Type B pancreatic cell (in vitro differentiated cells): ENCODE measurements at regions not wholly inside any gene's neighbourhood (a gene's known extent, or its start where the extent isn't known, plus 50 kb on each side); places are given as distances from the start of the nearest gene placed in this dataset.

Experiments used
- DNase-seq: peaks from one replicate; pipeline ENCODE4 v3.0.0; 2021; ENCODE audit warnings: mixed read lengths; ENCODE audit not compliant: unreplicated experiment; ENCODE audit errors: extremely low spot score
- H3K27ac Mint-ChIP-seq: 2 replicates; pipeline ENCODE4 v1.8.0; 2021; ENCODE audit warnings: mild to moderate bottlenecking, mixed read lengths
- H3K27me3 Mint-ChIP-seq: 2 replicates; pipeline ENCODE4 v1.8.0; 2021; ENCODE audit warnings: mixed read lengths
- H3K36me3 Mint-ChIP-seq: 2 replicates; pipeline ENCODE4 v1.8.0; 2021; ENCODE audit warnings: mixed read lengths
- H3K4me1 Mint-ChIP-seq: one replicate; pipeline ENCODE4 v1.8.0; 2021; ENCODE audit warnings: mixed read lengths; ENCODE audit not compliant: unreplicated experiment
- H3K4me3 Mint-ChIP-seq: 2 replicates; pipeline ENCODE4 v1.8.0; 2021; ENCODE audit warnings: mild to moderate bottlenecking, mixed read lengths
- H3K9me3 Mint-ChIP-seq: 2 replicates; pipeline ENCODE4 v1.8.0; 2021; ENCODE audit warnings: mixed read lengths
- CTCF ChIP-seq: fragments of 200-600 bp; sonication (generic); conservative IDR thresholded peaks from 2 replicates; pipeline ENCODE4 v1.5.0; 2021; ENCODE audit warnings: antibody characterized with exemption, mild to moderate bottlenecking

GRCh38 chr11:121814962-121815361 lies 301.1 kb downstream of the BLID start:
- no peak for DNase-seq
- TF ChIP-seq CTCF = no peak
- Mint-ChIP-seq H3K27ac (no peak overlapping the region), H3K4me3 (no peak overlapping the region), H3K4me1 (no peaks in the 10 kb centered on the region), H3K36me3 (peaks cover 10% of the 10 kb centered on the region), H3K9me3 (peaks cover 17% of the 10 kb centered on the region), H3K27me3 (no peaks in the 10 kb centered on the region)

DNA sequence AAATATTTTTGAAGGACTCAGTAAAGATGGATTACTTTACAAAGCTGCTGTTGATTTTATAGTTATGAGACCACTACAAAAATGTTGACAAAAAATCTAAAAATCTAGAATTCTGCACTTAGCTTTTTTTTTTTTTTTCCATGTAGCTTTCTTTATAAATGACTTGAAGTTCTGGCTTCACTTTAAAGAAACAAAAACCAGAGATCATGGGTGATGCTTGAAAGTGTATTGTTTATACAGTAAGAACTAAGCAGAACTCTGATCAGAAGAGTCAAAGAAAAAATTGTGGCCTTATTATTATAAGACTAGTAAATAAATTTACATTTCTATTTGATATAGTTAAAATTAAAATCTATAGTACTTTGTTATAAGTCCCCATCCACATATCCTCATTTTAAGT lies 301.7 kb downstream of the BLID start:
- TF ChIP-seq CTCF = no peak
- Mint-ChIP-seq H3K9me3 (peaks cover 17% of the 10 kb centered on the region), H3K27me3 (no peaks in the 10 kb centered on the region), H3K4me3 (no peak overlapping the region), H3K4me1 (no peaks in the 10 kb centered on the region), H3K27ac (no peak overlapping the region), H3K36me3 (peaks cover 10% of the 10 kb centered on the region)
- DNase-seq = no peak

- peaks cover 10% of the 10 kb centered on the region for H3K36me3 Mint-ChIP-seq
- DNase-seq = no peak
- TF ChIP-seq CTCF = no peak
- peaks cover 9% of the 10 kb centered on the region for H3K9me3 Mint-ChIP-seq
- H3K27me3 Mint-ChIP-seq = no peaks in the 10 kb centered on the region
- H3K4me1 Mint-ChIP-seq = no peaks in the 10 kb centered on the region
- no peak overlapping the region for H3K4me3 Mint-ChIP-seq
- H3K27ac Mint-ChIP-seq = no peak overlapping the region
Observed at GRCh38 chr11:121810291-121810690, 305.7 kb downstream of the BLID start.

- no peak overlapping the region for H3K27ac Mint-ChIP-seq
- DNase-seq = no peak
- H3K27me3 Mint-ChIP-seq = no peaks in the 10 kb centered on the region
- TF ChIP-seq CTCF = no peak
- peaks cover 10% of the 10 kb centered on the region for H3K36me3 Mint-ChIP-seq
- H3K9me3 Mint-ChIP-seq = peaks cover 9% of the 10 kb centered on the region
- H3K4me3 Mint-ChIP-seq = no peak overlapping the region
- H3K4me1 Mint-ChIP-seq = peaks cover 3% of the 10 kb centered on the region
Observed at GRCh38 chr11:121808096-121808495, 307.9 kb downstream of the BLID start.

- Mint-ChIP-seq H3K9me3 (peaks cover 9% of the 10 kb centered on the region), H3K27me3 (no peaks in the 10 kb centered on the region), H3K4me3 (no peak overlapping the region), H3K36me3 (peaks cover 5% of the 10 kb centered on the region), H3K27ac (no peak overlapping the region), H3K4me1 (peaks cover 14% of the 10 kb centered on the region)
- DNase-seq = no peak
- no peak for TF ChIP-seq CTCF
Observed at GRCh38 chr11:121807051-121807450, 309.0 kb downstream of the BLID start.

DNA sequence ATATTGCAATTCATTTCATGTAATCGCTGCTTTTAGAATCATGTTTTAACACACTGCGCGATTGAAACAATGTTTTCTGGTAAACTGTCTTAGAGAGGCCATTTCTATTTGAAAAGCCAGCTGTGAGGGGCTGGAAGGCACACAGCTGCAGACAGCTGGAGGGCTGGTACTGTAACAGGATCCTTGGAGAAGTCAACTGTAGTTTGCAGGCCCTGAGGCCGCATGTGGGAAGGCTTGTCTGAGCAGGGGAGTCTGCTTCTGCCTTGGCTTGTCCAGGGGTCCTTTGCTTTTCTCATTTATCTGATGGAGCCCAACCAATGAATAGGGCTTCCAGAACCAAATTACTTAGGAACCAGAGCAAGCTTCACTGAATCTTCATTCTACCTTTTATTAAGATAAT lies 313.5 kb downstream of the BLID start:
- no peak for DNase-seq
- Mint-ChIP-seq H3K36me3 (peaks cover 3% of the 10 kb centered on the region), H3K4me3 (no peak overlapping the region), H3K9me3 (peaks cover 13% of the 10 kb centered on the region), H3K27ac (no peak overlapping the region), H3K27me3 (no peaks in the 10 kb centered on the region), H3K4me1 (peaks cover 34% of the 10 kb centered on the region)
- TF ChIP-seq CTCF = no peak
